SKM-1 treated with dmso at 0.1 percent for 144 hours (cell line): ENCODE measurements at regions not wholly inside any gene's neighbourhood (a gene's known extent, or its start where the extent isn't known, plus 50 kb on each side); places are given as distances from the start of the nearest gene placed in this dataset.
"Not testable (repeated sequence)": the region's sequence is repeated elsewhere in the genome, so short reads cannot be mapped to it uniquely, and the experiment has no call there.

Experiments used
- DNase-seq: peaks from one replicate; lab custom pipeline; 2025; ENCODE audit not compliant: unreplicated experiment; lab: John Stamatoyannopoulos, UW

GRCh38 chr7:109879287-109879828 lies 1211.6 kb upstream of the LRRN3 start:
- DNase-seq: no peak

- no peak for DNase-seq
These were observed 1200.3 kb upstream of the LRRN3 start for GRCh38 chr7:109890622-109891021.

GRCh38 chr7:109893231-109893630 lies 1197.7 kb upstream of the LRRN3 start:
- no peak for DNase-seq

- no peak for DNase-seq
These were observed 1195.4 kb upstream of the LRRN3 start for GRCh38 chr7:109895536-109895935.

- DNase-seq: no peak
These were observed 1189.0 kb upstream of the LRRN3 start for GRCh38 chr7:109901926-109902325.

- DNase-seq: not testable (repeated sequence)
These were observed 1185.4 kb upstream of the LRRN3 start for GRCh38 chr7:109905368-109906065.

GRCh38 chr7:109915670-109916069 lies 1175.3 kb upstream of the LRRN3 start:
- DNase-seq: no peak

GRCh38 chr7:109926738-109927137 lies 1164.2 kb upstream of the LRRN3 start:
- no peak for DNase-seq

GRCh38 chr7:109930049-109930448 lies 1160.9 kb upstream of the LRRN3 start:
- DNase-seq: no peak

GRCh38 chr7:109939207-109939606 lies 1151.7 kb upstream of the LRRN3 start:
- no peak for DNase-seq

- DNase-seq: no peak
These were observed 1145.0 kb upstream of the LRRN3 start for GRCh38 chr7:109945820-109946518.

GRCh38 chr7:109950256-109950655 lies 1140.7 kb upstream of the LRRN3 start:
- no peak for DNase-seq

GRCh38 chr7:109950821-109951564 lies 1139.9 kb upstream of the LRRN3 start:
- no peak for DNase-seq

- no peak for DNase-seq
These were observed 1139.4 kb upstream of the LRRN3 start for GRCh38 chr7:109951565-109951928.

- DNase-seq: no peak
These were observed 1134.9 kb upstream of the LRRN3 start for GRCh38 chr7:109955986-109956385.

- DNase-seq: no peak
These were observed 1134.0 kb upstream of the LRRN3 start for GRCh38 chr7:109956916-109957315.

GRCh38 chr7:109963741-109964140 lies 1127.2 kb upstream of the LRRN3 start:
- no peak for DNase-seq

GRCh38 chr7:109964780-109965179 lies 1126.1 kb upstream of the LRRN3 start:
- DNase-seq: no peak

GRCh38 chr7:109967406-109967805 lies 1123.5 kb upstream of the LRRN3 start:
- DNase-seq: no peak

- DNase-seq: no peak
These were observed 1107.3 kb upstream of the LRRN3 start for GRCh38 chr7:109983618-109984017.

GRCh38 chr7:109984729-109985128 lies 1106.2 kb upstream of the LRRN3 start:
- no peak for DNase-seq

- DNase-seq: no peak
These were observed 1104.2 kb upstream of the LRRN3 start for GRCh38 chr7:109986701-109987100.
